HepG2 (cell line): ENCODE measurements at regions not wholly inside any gene's neighbourhood (a gene's known extent, or its start where the extent isn't known, plus 50 kb on each side); places are given as distances from the start of the nearest gene placed in this dataset.

Experiments
- ATAC-seq: fragments of 200-7000 bp; cut with Tn5 transposase; 3 replicates; pipeline ENCODE4 v1.9.1; 2020; ENCODE audit warnings: mild to moderate bottlenecking, moderate library complexity
- BruUV-seq: library from RNA; stranded (reverse); fragments of 400-500 nt; replicated peaks from 2 replicates; lab custom pipeline; 2021; lab: Mats Ljungman, UMichigan
- CTCF ChIA-PET: fragments of 300-600 bp; formaldehyde crosslinking; extraction: SDS; loops from one replicate; lab custom pipeline; 2021; ENCODE audit warnings: low total read pairs, inconsistent platforms, low intra/inter-chr PET ratio; lab: Yijun Ruan, JAX
- POLR2A ChIA-PET: fragments of 350-600 bp; sonication (Branson Sonifier 250); formaldehyde crosslinking; loops from one replicate; lab custom pipeline; 2020; ENCODE audit warnings: antibody characterized with exemption, inconsistent platforms; lab: Yijun Ruan, JAX
- DNase-seq: peaks from one replicate; pipeline ENCODE4 v3.0.0-alpha.2; 2015; ENCODE audit warnings: low spot score
- FAIRE-seq: peaks from 3 replicates; lab custom pipeline; 2011; peaks lifted over from hg19 to GRCh38; lab: Jason Lieb, UNC
- H2AFZ ChIP-seq: one replicate; pipeline ENCODE4 v1.6.1; 2011; ENCODE audit warnings: low read length, inconsistent platforms
- H3K27ac ChIP-seq: fragments of 300-600 bp; 3 replicates; pipeline ENCODE4 v1.8.0; 2011; ENCODE audit warnings: mixed run types, mild to moderate bottlenecking, mixed read lengths, low read length, inconsistent platforms; ENCODE audit not compliant: insufficient read depth; ENCODE audit errors: extremely low read length
- H3K27me3 ChIP-seq, 2 experiments: fragments of 200-600 bp in 1 of 2; 2 replicates in 1 of 2; 3 replicates in 1 of 2; pipeline versions ENCODE4 v1.6.0 to v1.8.0; 2011; ENCODE audit warnings: low read length in 2 of 2, mild to moderate bottlenecking in 2 of 2, moderate library complexity in 2 of 2, inconsistent platforms in 1 of 2; ENCODE audit not compliant: insufficient read depth in 2 of 2, control insufficient read depth in 1 of 2
- H3K36me3 ChIP-seq, 2 experiments: fragments of 200-600 bp in 1 of 2; replicated peaks in 1 of 2; 2 replicates in 1 of 2; 3 replicates in 1 of 2; pipeline versions ENCODE4 v1.5.1 to v1.8.0; 2011; ENCODE audit warnings: low read length in 2 of 2, inconsistent platforms in 1 of 2; ENCODE audit not compliant: insufficient read depth in 2 of 2, control insufficient read depth in 1 of 2
- H3K4me1 ChIP-seq: 2 replicates; pipeline ENCODE4 v1.5.1; 2012; ENCODE audit warnings: low read length, inconsistent platforms; ENCODE audit not compliant: insufficient read depth
- H3K4me2 ChIP-seq: 2 replicates; pipeline ENCODE4 v1.6.0; 2011; ENCODE audit warnings: low read depth, low read length, inconsistent platforms
- H3K4me3 ChIP-seq, 3 experiments: fragments of 200-600 bp in 1 of 3; sonication (generic), shearing (Covaris generic) in 1 of 3; replicated peaks in 1 of 3; 2 replicates each; pipeline ENCODE4 v1.5.1; 2011 to 2016; ENCODE audit warnings: low read length in 3 of 3, inconsistent platforms in 2 of 3, low read depth in 2 of 3, mild to moderate bottlenecking in 2 of 3, control low read depth in 1 of 3, mixed read lengths in 1 of 3; ENCODE audit not compliant: insufficient read depth in 1 of 3
- H3K79me2 ChIP-seq: one replicate; pipeline ENCODE4 v1.6.1; 2011; ENCODE audit warnings: low read length, inconsistent platforms; ENCODE audit not compliant: insufficient read depth
- H3K9ac ChIP-seq: 2 replicates; pipeline ENCODE4 v1.6.0; 2011; ENCODE audit warnings: mild to moderate bottlenecking, low read depth, low read length, inconsistent platforms; ENCODE audit not compliant: insufficient read depth
- H3K9me3 ChIP-seq: 2 replicates; pipeline ENCODE4 v1.5.1; 2012; ENCODE audit warnings: mild to moderate bottlenecking, low read length
- H4K20me1 ChIP-seq: 2 replicates; pipeline ENCODE4 v1.6.0; 2011; ENCODE audit warnings: inconsistent platforms, mild to moderate bottlenecking, low read length, moderate library complexity; ENCODE audit not compliant: insufficient read depth
- KLF12 ChIP-seq: sonication (generic); formaldehyde crosslinking; IDR thresholded peaks from 2 replicates; pipeline ENCODE4 v1.4.0; 2020; ENCODE audit warnings: missing genetic modification reagents, borderline replicate concordance
- KLF13 ChIP-seq: sonication (generic); formaldehyde crosslinking; IDR thresholded peaks from 2 replicates; pipeline ENCODE4 v1.4.0; 2020; ENCODE audit warnings: mild to moderate bottlenecking, missing genetic modification reagents
- MLX ChIP-seq: IDR thresholded peaks from 2 replicates; pipeline ENCODE4 v1.6.1; 2016
- PPARG ChIP-seq: conservative IDR thresholded peaks from 2 replicates; pipeline ENCODE4 v1.6.1; 2016; ENCODE audit warnings: missing biosample characterization, missing genetic modification reagents
- SMYD3 ChIP-seq: sonication (generic); formaldehyde crosslinking; IDR thresholded peaks from 2 replicates; pipeline ENCODE4 v1.8.1; 2023; ENCODE audit warnings: mild to moderate bottlenecking, missing genetic modification reagents
- ZFAT ChIP-seq: sonication (generic); formaldehyde crosslinking; conservative IDR thresholded peaks from 2 replicates; pipeline ENCODE4 v1.8.1; 2023; ENCODE audit warnings: missing genetic modification reagents, inconsistent platforms
- ZFYVE20 ChIP-seq: sonication (generic); formaldehyde crosslinking; IDR thresholded peaks from 2 replicates; pipeline ENCODE4 v1.8.0; 2023; ENCODE audit warnings: low read depth, mild to moderate bottlenecking, moderate library complexity, missing genetic modification reagents, borderline replicate concordance
- ZNF337 ChIP-seq: sonication (generic); formaldehyde crosslinking; IDR thresholded peaks from 2 replicates; pipeline ENCODE4 v1.5.1; 2020; ENCODE audit warnings: missing genetic modification reagents, low read depth, mild to moderate bottlenecking, borderline replicate concordance
- ZNF343 ChIP-seq: sonication (generic); formaldehyde crosslinking; IDR thresholded peaks from 2 replicates; pipeline ENCODE4 v1.4.0; 2020; ENCODE audit warnings: mild to moderate bottlenecking, missing genetic modification reagents
- WGBS: methylation state at CpG from one replicate; pipeline ENCODE4 v1.1.6; 2017; ENCODE audit warnings: low lambda C conversion rate; 5-methylcytosine and 5-hydroxymethylcytosine counted together
- in situ Hi-C: cut with HindIII; loops from 2 replicates; pipeline ENCODE4 v1.10.0; 2017; ENCODE audit warnings: low pct_unique_long_range_greater_than_20kb; ENCODE audit not compliant: extremely low pct_ligation_motif_present
- intact Hi-C: fragments of 100-400 bp; cut with micrococcal nuclease; formaldehyde crosslinking; loops from one replicate; pipeline ENCODE4 v1.10.0; 2022; ENCODE audit not compliant: unreplicated experiment
- TF ChIP-seq, protein P1 (sequence below): sonication (generic); formaldehyde crosslinking; IDR thresholded peaks from 2 replicates; pipeline ENCODE4 v1.5.1; 2020; ENCODE audit warnings: mild to moderate bottlenecking, missing genetic modification reagents, borderline replicate concordance

- TF ChIP-seq MLX (CRISPR knock-in tag) (no peak), ZNF337 (CRISPR knock-in tag) (no peak), ZNF343 (CRISPR knock-in tag) (no peak), ZFYVE20 (CRISPR knock-in tag) (no peak), ZFAT (no peak)
Observed at GRCh38 chrX:110920991-110921390, 125.4 kb upstream of the CHRDL1 start (continued).

- CTCF ChIA-PET: no interaction called here
- no peaks in the 10 kb centered on the region for H3K9me3 ChIP-seq
- intact Hi-C loops (no loop called here), in situ Hi-C loops (no loop called here)
- no peak overlapping the region for H3K27ac ChIP-seq
- no peaks in the 10 kb centered on the region for H3K36me3 ChIP-seq
- H3K4me1 ChIP-seq: no peaks in the 10 kb centered on the region
- H3K4me2 ChIP-seq: no peak overlapping the region
- TF ChIP-seq PPARG (CRISPR knock-in tag): no peak
- BruUV-seq: no TSS peak
- POLR2A ChIA-PET: no interaction called here
- no peaks in the 10 kb centered on the region for H3K79me2 ChIP-seq
- DNase-seq: no peak
- H2AFZ ChIP-seq: no peak overlapping the region
- H3K9ac ChIP-seq: no peak overlapping the region
- no peak for FAIRE-seq
- ATAC-seq: no peak
- H4K20me1 ChIP-seq: no peaks in the 10 kb centered on the region
- H3K4me3 ChIP-seq: no peak overlapping the region
- no peaks in the 10 kb centered on the region for H3K27me3 ChIP-seq
Observed at GRCh38 chrX:110915570-110915969, 120.0 kb upstream of the CHRDL1 start.

DNA sequence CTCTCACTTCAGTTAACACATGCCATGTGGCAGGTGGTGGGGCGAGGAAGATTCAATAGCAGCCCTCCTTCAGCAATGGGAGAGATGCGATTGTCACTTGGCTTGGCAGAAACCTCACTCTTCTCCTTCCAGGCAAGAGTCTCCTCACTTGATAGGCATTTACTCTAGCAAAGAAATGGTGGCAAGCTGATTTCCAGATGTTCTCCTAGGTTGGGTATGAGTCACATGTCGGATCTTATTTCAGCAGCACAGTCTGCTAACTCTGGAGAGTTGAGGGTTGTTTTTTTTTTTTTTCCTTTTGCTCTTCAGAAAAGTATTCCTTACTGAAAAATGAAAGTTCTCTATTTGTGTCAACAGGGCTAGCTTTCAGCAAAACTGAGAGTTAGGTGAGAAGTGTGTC, 119.5 kb upstream of the CHRDL1 start:
- intact Hi-C loops (no loop called here), in situ Hi-C loops (no loop called here)
- H3K79me2 ChIP-seq: no peaks in the 10 kb centered on the region
- no TSS peak for BruUV-seq
- no peak overlapping the region for H3K4me3 ChIP-seq
- no peaks in the 10 kb centered on the region for H4K20me1 ChIP-seq
- DNase-seq: no peak
- CTCF ChIA-PET: no interaction called here
- no peaks in the 10 kb centered on the region for H3K4me1 ChIP-seq
- no peak for FAIRE-seq
- no peak overlapping the region for H2AFZ ChIP-seq
- no peaks in the 10 kb centered on the region for H3K27me3 ChIP-seq
- no peaks in the 10 kb centered on the region for H3K9me3 ChIP-seq
- WGBS: 0% methylated on average over 2 of the region's 3 CpGs
- no peak for ATAC-seq
- no peaks in the 10 kb centered on the region for H3K36me3 ChIP-seq
- TF ChIP-seq KLF13 (CRISPR knock-in tag): no peak
- no peak for TF ChIP-seq SMYD3 (CRISPR knock-in tag)
- TF ChIP-seq KLF12 (CRISPR knock-in tag): no peak
- TF ChIP-seq, protein P1, sequence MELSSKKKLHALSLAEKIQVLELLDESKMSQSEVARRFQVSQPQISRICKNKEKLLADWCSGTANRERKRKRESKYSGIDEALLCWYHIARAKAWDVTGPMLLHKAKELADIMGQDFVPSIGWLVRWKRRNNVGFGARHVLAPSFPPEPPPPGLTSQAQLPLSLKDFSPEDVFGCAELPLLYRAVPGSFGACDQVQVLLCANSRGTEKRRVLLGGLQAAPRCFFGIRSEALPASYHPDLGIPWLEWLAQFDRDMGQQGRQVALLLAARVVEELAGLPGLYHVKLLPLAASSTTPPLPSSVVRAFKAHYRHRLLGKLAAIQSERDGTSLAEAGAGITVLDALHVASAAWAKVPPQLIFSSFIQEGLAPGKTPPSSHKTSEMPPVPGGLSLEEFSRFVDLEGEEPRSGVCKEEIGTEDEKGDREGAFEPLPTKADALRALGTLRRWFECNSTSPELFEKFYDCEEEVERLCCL (CRISPR knock-in tag): no peak
- TF ChIP-seq, all 625 proteins: peak for 0
- Histone ChIP-seq H3K9ac (no peak overlapping the region), H3K27ac (no peak overlapping the region), H3K4me2 (no peak overlapping the region)
- POLR2A ChIA-PET: no interaction called here
